Epithelial cell of prostate (primary cell): ENCODE measurements at regions not wholly inside any gene's neighbourhood (a gene's known extent, or its start where the extent isn't known, plus 50 kb on each side); places are given as distances from the start of the nearest gene placed in this dataset.

Experiments
- DNase-seq: peaks from one replicate; pipeline ENCODE4 v3.0.0-alpha.2; 2011; ENCODE audit warnings: low read depth, low spot score
- H3K27ac ChIP-seq: fragments of 450-650 bp; 2 replicates; pipeline ENCODE4 v1.5.1; 2017; ENCODE audit warnings: mild to moderate bottlenecking

GRCh38 chr7:30212701-30213111, 71.7 kb upstream of the ZNRF2 start:
- H3K27ac ChIP-seq = no peak overlapping the region
- DNase-seq = no peak

DNA sequence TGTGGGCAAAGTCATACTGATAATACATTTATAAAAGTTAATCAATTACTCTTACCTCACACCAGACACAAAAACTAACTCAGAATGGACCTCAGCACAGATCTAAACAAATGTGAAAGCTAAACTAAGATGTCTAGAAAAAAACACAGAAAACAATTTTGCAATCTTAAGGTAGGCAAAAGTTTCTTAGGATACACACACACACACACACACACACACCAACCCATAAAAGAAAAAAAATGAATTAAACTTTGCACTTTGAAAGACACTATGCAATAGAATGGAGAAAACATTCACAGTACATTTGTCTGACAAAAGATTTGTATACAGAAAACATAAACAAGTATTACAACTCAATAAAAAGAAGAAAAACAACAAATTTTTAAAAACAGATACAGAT, 70.8 kb upstream of the ZNRF2 start:
- no peak for DNase-seq
- H3K27ac ChIP-seq = no peak overlapping the region

DNA sequence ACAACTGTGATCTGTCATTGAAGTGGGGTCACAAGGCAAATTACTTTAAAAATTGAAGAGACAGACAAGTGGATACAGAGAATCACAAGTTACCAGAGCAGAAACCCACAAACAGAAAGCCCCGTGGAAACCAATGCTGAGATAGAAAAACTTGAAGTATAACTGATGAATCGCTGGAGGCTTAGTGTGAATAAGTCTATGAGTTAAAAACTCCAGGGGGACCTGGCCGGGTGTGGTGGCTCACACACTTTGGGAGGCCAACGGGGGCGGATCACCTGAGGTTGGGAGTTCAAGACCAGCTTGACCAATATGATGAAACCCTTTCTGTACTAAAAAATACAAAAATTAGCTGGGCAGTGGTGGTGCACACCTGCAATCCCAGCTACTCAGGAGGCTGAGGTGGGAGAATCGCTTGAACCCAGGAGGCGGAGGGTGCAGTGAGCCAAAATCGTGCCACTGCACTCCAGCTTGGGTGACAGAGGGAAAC, 69.7 kb upstream of the ZNRF2 start:
- DNase-seq = no peak
- H3K27ac ChIP-seq = no peak overlapping the region

DNA sequence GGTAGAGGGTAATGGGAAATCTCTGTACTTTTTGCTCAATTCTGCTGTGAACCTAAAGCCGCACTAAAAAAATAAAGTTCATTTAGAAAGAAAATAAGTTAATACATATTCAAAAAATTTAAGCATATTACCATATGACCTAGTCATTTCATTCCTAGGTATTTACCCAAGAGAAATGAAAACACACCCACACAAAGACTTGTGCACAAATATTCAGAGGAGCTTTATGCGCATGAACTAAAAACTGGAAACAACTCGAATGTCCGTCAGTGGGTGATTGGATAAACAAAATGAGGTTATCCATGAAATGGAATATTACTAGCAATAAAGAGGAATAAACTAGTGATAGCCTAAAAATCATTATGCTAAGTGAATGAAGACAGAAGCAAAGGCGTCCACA, 62.6 kb upstream of the ZNRF2 start:
- H3K27ac ChIP-seq = no peak overlapping the region
- DNase-seq = no peak

DNA sequence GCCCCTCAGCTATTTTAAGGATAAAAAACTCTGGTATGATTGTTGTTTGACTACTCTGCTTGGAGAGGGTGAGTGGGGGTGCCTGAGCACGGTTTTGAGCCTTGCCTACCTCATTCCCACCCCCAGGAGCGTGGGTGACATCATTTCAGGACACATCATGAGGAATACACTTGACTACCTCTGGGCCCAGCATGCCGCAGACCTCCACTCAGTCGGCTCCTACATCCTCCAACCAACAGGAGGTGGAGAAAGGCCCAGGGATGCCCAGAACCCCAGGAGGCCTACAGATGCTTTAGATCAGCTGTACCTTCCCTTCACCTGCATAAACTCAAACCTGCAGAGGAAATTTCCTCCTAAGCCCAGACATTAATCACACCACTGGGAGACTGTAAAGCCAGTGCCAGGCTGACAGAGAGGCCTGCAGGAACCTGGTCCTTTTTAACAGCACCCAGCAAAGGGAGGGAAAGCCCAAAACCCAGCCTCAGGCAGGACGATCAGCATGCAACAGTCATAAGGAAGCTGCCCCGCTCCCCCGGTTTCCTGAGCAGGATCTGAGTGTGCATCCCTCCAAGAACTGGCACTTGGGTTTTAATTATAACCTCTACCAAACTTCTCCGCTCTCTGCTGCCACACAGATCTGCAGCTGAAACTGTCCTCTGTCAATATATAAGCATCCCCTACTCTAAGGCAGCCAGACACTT, 61.7 kb upstream of the ZNRF2 start:
- H3K27ac ChIP-seq = no peak overlapping the region
- no peak for DNase-seq

GRCh38 chr7:30223896-30224295, 60.5 kb upstream of the ZNRF2 start:
- no peak for DNase-seq
- no peak overlapping the region for H3K27ac ChIP-seq

GRCh38 chr7:30224511-30225062, 59.8 kb upstream of the ZNRF2 start:
- peak overlapping the region; percentile 71 for H3K27ac ChIP-seq
- peak; percentile 51 for DNase-seq

- peak overlapping the region; percentile 71 for H3K27ac ChIP-seq
- peak; percentile 96 for DNase-seq
Observed at GRCh38 chr7:30225863-30226613, 58.4 kb upstream of the ZNRF2 start.

DNA sequence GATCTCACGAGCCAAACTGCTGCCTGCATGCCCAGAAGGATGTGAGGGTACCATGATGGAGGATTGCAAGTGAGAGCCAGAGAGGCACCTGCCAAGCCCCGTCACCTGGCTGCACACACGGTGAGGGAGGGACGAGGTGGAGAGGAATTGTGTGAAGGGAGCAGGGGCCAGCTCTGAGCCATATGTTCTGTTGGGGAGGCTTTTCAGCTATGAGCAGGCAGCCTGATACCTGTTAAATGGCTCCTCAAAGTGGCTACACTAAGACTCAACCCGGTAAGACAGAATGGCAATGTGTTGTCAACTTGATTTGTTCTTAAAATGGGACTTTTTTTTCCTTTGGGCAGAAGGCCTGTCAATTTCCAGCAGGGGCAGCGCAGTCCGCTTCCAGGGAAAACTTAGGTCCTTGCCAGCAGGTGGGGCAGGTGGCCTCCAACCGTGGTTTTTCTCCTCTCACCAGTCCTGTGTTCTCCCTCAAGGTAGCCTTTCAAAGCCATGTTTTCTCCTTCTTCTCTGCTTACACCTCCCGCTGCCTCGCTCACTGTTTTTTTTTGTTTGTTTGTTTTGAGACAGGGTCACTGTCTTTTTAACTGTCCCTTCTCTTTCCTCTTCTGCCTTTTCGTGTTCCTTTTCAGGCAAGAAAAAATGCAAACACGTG, 57.7 kb upstream of the ZNRF2 start:
- no peak for DNase-seq
- peak overlapping the region; percentile 71 for H3K27ac ChIP-seq

DNA sequence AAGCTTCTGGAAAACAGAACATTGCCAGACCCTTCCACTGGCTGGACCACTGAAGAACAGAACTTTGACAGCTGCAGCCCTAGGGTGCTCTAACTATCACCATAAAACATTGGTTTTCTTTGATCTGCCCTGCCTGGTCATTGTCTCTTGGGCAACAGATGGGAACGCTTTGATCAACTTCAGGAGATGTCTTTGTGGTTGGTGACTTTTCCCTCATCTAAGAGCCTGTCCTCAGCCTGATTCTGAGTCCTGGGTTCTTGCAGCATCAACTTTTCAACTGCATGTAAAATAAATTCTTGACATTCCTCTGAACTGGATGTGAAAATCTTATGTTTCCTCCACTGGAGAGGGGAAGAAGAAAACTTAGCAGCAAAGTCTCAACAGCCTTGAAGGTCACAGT, 53.1 kb upstream of the ZNRF2 start:
- no peak overlapping the region for H3K27ac ChIP-seq
- no peak for DNase-seq

- no peak for DNase-seq
Observed at GRCh38 chr7:30232391-30232790, 52.0 kb upstream of the ZNRF2 start.

More at GRCh38 chr7:30232391-30232790, 52.0 kb upstream of the ZNRF2 start:
- H3K27ac ChIP-seq = no peak overlapping the region
